Astrocyte of the cerebellum (primary cell): ENCODE measurements at regions not wholly inside any gene's neighbourhood (a gene's known extent, or its start where the extent isn't known, plus 50 kb on each side); places are given as distances from the start of the nearest gene placed in this dataset.

ENCODE experiments used
- DNase-seq: peaks from one replicate; pipeline ENCODE4 v3.0.0-alpha.2; 2011; ENCODE audit warnings: low read depth
- H3K4me3 ChIP-seq: 2 replicates; pipeline ENCODE4 v1.5.1; 2011; ENCODE audit warnings: mild to moderate bottlenecking, low read depth, low read length, moderate library complexity
- in situ Hi-C: cut with HindIII; loops from 2 replicates; pipeline ENCODE4 v1.10.0; 2017; ENCODE audit warnings: low sequenced_read_pairs
- TF ChIP-seq, protein P1 (sequence below): IDR thresholded peaks from 2 replicates; pipeline ENCODE4 v1.5.1; 2012; ENCODE audit warnings: low read length, low read depth, moderate library complexity, mild to moderate bottlenecking; ENCODE audit errors: missing control alignments

DNA sequence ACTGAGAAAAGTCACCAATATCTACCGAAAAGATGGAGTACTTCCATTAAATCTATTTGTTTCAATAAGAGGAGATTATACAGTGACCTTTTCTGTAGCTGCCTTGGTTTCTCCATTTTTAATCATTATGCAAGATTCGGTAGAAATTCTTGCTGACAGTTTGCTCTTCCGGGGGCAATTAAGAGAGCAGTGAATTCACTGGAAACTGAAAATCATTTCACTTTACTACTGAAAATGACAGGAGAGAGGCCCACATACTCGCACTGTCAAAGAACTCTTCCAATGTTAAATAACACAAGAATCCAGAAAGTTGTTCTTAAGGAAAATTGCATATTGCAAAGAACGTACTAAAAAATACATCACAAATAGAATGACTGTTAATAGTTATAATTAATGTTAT is 699.3 kb downstream of the CBLN2 start:
- DNase-seq, result no peak
- TF ChIP-seq, protein P1, sequence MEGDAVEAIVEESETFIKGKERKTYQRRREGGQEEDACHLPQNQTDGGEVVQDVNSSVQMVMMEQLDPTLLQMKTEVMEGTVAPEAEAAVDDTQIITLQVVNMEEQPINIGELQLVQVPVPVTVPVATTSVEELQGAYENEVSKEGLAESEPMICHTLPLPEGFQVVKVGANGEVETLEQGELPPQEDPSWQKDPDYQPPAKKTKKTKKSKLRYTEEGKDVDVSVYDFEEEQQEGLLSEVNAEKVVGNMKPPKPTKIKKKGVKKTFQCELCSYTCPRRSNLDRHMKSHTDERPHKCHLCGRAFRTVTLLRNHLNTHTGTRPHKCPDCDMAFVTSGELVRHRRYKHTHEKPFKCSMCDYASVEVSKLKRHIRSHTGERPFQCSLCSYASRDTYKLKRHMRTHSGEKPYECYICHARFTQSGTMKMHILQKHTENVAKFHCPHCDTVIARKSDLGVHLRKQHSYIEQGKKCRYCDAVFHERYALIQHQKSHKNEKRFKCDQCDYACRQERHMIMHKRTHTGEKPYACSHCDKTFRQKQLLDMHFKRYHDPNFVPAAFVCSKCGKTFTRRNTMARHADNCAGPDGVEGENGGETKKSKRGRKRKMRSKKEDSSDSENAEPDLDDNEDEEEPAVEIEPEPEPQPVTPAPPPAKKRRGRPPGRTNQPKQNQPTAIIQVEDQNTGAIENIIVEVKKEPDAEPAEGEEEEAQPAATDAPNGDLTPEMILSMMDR, result no peak
- in situ Hi-C loops, result no loop called here

DNA sequence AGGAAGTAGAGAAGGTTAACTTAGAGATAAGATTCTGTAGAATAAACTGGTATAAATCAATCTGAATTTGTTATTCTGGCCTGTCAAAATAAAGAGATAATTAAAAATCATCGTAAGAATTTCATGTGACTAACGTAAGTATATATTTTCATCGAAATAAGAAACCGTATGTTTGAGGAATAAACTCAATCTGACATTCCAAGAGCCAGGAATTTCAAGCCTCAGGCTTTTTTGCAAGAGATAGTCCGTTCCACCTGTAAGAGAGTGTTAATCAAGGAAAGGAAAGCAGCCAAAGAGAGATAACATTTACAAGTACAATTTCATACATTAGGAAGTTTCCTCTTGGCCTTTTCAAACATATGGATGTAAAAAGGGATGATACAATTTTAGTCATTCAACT is 701.5 kb downstream of the CBLN2 start:
- in situ Hi-C loops, result no loop called here
- no peak overlapping the region for H3K4me3 ChIP-seq
- TF ChIP-seq, protein P1, result no peak
- no peak for DNase-seq

More for the DNA sequence above, 699.3 kb downstream of the CBLN2 start:
- H3K4me3 ChIP-seq, result no peak overlapping the region

DNA sequence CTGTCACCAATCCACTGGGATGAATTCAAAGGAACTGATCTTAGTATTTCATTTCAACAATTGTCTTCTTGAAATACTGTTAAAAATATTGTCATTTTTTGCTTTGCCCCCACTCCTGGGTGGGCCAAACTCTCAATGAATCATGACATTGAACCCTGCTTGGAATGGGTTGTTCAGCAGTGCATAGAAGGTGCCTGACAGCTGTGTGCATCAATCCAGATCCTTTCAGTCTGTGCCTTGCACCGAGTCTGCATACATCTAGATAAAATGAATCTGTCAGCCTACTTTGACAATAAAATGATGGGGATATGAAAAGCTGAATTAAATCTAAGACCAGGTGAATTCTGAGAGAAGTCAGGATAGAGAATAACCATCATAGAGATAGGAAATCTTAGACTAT is 706.6 kb downstream of the CBLN2 start:
- in situ Hi-C loops, result no loop called here
- DNase-seq, result no peak
- TF ChIP-seq, protein P1, result no peak
- no peak overlapping the region for H3K4me3 ChIP-seq

DNA sequence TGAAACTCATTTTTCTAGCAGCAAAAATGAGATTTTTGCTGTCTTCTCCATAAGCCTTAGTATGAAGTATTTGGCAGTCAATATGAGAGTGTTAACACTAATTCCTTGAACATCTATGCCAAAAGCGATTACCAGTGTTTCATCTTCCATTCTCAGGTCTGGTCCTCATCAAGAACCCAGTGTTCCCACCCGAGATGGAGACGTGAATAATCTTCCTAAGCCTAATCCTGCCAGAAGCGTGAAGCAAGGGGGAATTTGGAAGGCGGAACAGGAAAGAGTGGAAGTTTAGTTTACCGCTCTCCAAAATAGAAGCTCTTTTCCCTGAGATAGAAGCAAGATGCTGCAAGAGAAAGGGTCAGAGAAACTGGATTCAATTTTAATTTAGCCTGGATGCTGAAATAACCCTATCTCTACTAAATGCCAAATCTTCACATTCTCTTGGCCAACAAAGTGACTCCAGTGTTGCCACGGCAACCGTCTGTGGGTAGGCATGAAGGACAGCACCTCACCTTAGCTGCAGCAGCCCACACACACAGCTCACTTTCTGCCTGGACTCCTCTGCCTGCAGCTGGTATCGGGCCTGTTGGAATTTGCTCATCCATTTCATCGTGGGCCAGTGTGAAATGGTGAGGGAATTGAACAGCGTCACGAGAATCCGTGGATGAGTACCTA is 711.1 kb downstream of the CBLN2 start:
- no peak for DNase-seq
- no peak overlapping the region for H3K4me3 ChIP-seq
- in situ Hi-C loops, result no loop called here
- TF ChIP-seq, protein P1, result no peak

DNA sequence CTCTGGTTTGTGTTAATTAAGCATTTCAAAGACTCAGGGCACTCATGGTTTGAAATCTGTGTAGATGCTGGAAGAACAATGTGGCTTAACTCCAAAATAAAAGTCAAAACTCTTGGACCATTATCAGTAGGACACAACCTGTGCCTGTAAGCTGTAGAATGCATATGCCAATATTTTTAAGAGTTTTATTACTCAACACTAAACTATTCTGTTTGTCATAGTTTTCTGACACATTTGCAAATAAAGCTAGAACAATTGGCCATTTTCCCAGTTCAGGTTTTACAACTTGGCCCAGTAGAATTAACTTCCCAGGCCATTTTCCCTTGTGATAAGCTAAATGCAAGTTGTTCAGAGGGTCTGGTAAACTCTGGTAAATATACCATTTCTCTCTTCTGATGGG is 713.1 kb downstream of the CBLN2 start:
- in situ Hi-C loops, result no loop called here
- peak; percentile 59 for DNase-seq
- TF ChIP-seq, protein P1, result no peak
- no peak overlapping the region for H3K4me3 ChIP-seq

DNA sequence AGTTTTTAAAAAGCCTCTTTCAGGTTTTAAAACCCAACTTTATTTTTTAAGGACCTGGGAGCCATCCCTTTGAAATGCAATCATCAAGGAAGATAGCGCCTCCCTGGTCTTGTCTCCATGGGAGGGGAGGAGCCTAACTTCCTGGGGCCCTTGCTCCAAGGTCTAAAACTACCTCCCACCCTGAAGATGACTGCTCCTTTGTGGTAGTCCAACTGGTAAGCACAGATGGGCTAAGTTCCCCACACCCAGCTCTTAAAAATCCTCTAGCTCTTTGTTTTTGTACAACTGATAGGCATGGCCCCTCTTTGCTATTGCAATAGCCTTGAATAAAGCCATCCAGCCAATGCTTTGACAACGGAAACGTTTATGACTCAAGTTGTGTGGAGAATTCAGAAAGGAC is 716.8 kb downstream of the CBLN2 start:
- TF ChIP-seq, protein P1, result no peak
- in situ Hi-C loops, result no loop called here
- H3K4me3 ChIP-seq, result no peak overlapping the region
- no peak for DNase-seq
